ENCODE measurements at regions not wholly inside any gene's neighbourhood (a gene's known extent, or its start where the extent isn't known, plus 50 kb on each side); places are given as distances from the start of the nearest gene placed in this dataset.

DNA sequence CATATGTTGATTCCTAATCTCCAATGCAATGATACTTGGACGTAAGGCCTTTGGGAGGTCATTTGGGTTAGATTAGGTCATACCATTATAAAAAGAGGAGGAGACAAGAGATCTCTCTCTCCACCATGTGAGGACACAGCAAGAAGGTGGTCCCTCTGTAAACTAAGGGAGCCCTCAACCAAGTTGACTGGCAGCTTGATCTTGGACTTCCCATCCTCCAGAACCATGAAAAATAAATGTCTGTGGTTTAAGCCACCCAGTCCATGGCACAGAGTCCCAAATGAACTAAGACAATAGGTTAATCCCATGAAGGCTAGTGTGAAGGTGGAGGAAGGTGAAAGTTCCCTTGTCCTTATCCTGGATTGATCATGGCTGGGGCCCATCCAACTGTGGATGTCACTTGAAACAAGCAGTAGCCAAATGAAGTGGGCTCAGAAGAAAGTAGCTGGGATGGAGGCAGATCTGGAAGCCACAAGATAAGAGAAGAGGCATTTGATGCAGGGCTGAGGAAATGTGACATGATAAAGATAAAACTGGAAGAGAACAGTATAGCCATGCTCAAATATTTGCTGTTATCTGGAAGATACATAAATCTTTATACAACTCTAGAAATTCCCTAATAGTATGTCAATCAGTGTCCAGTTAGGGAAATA lies 99.9 kb downstream of the BANF2 start:
- Histone ChIP-seq H4K20me1 (ENCODE audit: insufficient read depth, low read length) (no peaks in the 10 kb centered on the region), H3K36me3 (replicated peaks; ENCODE audit: low read depth, low read length) (no peaks in the 10 kb centered on the region), H2AFZ (ENCODE audit: low read depth, low read length) (no peak overlapping the region), H3K4me3 (ENCODE audit: low read length) (no peak overlapping the region), H3K9me3 (ENCODE audit: insufficient read depth, low read length) (no peaks in the 10 kb centered on the region), H3K79me2 (ENCODE audit: low read length) (no peaks in the 10 kb centered on the region), H3K9ac (ENCODE audit: low read length) (no peak overlapping the region), H3K27me3 (ENCODE audit: low read depth, low read length) (peaks cover 41% of the 10 kb centered on the region; the same call in 1 of the 2 replicates), H3K4me2 (ENCODE audit: low read length) (no peak overlapping the region), H3K27ac (ENCODE audit: low read length) (no peak overlapping the region), H3K4me1 (ENCODE audit: low read length) (no peaks in the 10 kb centered on the region)
- TF ChIP-seq, protein P1, sequence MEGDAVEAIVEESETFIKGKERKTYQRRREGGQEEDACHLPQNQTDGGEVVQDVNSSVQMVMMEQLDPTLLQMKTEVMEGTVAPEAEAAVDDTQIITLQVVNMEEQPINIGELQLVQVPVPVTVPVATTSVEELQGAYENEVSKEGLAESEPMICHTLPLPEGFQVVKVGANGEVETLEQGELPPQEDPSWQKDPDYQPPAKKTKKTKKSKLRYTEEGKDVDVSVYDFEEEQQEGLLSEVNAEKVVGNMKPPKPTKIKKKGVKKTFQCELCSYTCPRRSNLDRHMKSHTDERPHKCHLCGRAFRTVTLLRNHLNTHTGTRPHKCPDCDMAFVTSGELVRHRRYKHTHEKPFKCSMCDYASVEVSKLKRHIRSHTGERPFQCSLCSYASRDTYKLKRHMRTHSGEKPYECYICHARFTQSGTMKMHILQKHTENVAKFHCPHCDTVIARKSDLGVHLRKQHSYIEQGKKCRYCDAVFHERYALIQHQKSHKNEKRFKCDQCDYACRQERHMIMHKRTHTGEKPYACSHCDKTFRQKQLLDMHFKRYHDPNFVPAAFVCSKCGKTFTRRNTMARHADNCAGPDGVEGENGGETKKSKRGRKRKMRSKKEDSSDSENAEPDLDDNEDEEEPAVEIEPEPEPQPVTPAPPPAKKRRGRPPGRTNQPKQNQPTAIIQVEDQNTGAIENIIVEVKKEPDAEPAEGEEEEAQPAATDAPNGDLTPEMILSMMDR (IDR thresholded peaks at IDR 0.05; ENCODE audit: low read depth, low read length), result no peak
- TF ChIP-seq EZH2phosphoT487 (IDR thresholded peaks at IDR 0.05; ENCODE audit: low read depth), result no peak

DNA sequence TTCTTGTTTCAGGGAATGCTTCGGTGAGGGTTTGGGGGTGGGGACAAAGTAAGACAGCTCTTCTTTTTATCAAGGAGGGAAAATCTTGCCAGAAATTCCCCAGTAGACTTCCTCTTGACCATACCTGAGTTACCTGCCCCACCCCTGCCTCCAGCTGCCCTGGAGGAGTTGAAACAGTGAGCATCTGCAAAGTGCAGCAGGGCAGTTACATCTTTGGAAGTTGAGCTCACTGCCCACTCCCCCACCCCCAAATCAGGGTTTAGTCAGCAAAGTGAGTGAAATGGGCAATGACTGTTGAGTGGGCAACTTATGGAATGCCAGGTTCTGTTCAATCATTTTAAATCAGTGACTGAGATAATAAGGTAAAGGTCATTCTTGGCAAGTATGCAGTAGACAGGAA lies 98.8 kb downstream of the BANF2 start:
- TF ChIP-seq, protein P1 (IDR thresholded peaks at IDR 0.05; ENCODE audit: low read depth, low read length), result no peak
- no peak for TF ChIP-seq EZH2phosphoT487 (IDR thresholded peaks at IDR 0.05; ENCODE audit: low read depth)
- H3K27ac ChIP-seq (ENCODE audit: low read length), result no peak overlapping the region
- H3K4me1 ChIP-seq (ENCODE audit: low read length), result no peaks in the 10 kb centered on the region
- no peaks in the 10 kb centered on the region for H3K79me2 ChIP-seq (ENCODE audit: low read length)
- H3K27me3 ChIP-seq (ENCODE audit: low read depth, low read length), result peaks cover 42% of the 10 kb centered on the region; the same call in 1 of the 2 replicates
- H3K9me3 ChIP-seq (ENCODE audit: insufficient read depth, low read length), result no peaks in the 10 kb centered on the region
- H2AFZ ChIP-seq (ENCODE audit: low read depth, low read length), result no peak overlapping the region
- no peak overlapping the region for H3K4me3 ChIP-seq (ENCODE audit: low read length)
- no peaks in the 10 kb centered on the region for H4K20me1 ChIP-seq (ENCODE audit: insufficient read depth, low read length)
- H3K36me3 ChIP-seq (replicated peaks; ENCODE audit: low read depth, low read length), result no peaks in the 10 kb centered on the region
- H3K9ac ChIP-seq (ENCODE audit: low read length), result no peak overlapping the region
- no peak overlapping the region for H3K4me2 ChIP-seq (ENCODE audit: low read length)

DNA sequence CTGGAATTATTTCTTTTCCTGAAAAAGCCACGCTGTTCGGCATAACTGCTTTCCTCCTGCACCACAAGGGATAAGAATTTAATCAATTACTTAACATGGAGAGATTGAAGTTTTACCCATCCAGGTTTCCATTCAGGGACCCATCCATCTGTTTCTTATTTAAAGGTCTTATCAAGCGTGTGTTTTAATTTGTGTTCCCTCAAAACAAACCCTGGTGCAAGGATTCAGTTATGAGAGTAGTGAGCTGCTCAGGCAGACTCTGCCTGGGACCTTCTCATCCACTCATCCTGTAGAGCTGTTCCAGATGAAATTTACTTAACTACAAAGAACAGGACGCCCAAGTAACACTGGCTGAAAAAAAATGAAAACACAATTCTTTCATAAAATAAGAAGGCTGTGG lies 97.8 kb downstream of the BANF2 start:
- H3K9ac ChIP-seq (ENCODE audit: low read length), result no peak overlapping the region
- no peak overlapping the region for H2AFZ ChIP-seq (ENCODE audit: low read depth, low read length)
- H3K36me3 ChIP-seq (replicated peaks; ENCODE audit: low read depth, low read length), result no peaks in the 10 kb centered on the region
- no peaks in the 10 kb centered on the region for H4K20me1 ChIP-seq (ENCODE audit: insufficient read depth, low read length)
- no peaks in the 10 kb centered on the region for H3K4me1 ChIP-seq (ENCODE audit: low read length)
- H3K9me3 ChIP-seq (ENCODE audit: insufficient read depth, low read length), result no peaks in the 10 kb centered on the region
- H3K79me2 ChIP-seq (ENCODE audit: low read length), result no peaks in the 10 kb centered on the region
- no peak overlapping the region for H3K27ac ChIP-seq (ENCODE audit: low read length)
- H3K4me3 ChIP-seq (ENCODE audit: low read length), result no peak overlapping the region
- no peak for TF ChIP-seq EZH2phosphoT487 (IDR thresholded peaks at IDR 0.05; ENCODE audit: low read depth)
- TF ChIP-seq, protein P1 (IDR thresholded peaks at IDR 0.05; ENCODE audit: low read depth, low read length), result no peak
- peaks cover 47% of the 10 kb centered on the region; the same call in 1 of the 2 replicates for H3K27me3 ChIP-seq (ENCODE audit: low read depth, low read length)
- H3K4me2 ChIP-seq (ENCODE audit: low read length), result no peak overlapping the region

DNA sequence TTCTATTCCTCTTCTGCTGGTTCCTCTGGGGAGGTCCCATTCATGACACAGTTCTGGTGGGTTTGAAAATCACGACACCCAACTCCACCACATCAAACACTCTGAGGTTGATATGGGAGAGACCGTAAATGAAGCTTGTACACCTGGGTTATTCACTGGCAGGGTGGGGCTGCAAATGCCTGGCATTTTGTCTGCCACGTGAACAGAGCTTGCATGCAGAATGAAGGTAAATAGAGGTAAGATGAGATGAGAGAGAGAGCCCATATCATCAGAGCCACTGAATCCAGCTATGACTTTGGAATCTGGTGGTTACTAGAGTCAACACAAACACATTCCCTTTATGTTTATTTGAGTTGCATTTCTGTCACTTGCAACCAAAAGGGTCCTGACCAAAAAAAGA lies 97.4 kb downstream of the BANF2 start:
- Histone ChIP-seq H3K9ac (ENCODE audit: low read length) (no peak overlapping the region), H3K36me3 (replicated peaks; ENCODE audit: low read depth, low read length) (no peaks in the 10 kb centered on the region), H3K27me3 (ENCODE audit: low read depth, low read length) (peaks cover 47% of the 10 kb centered on the region; the same call in 1 of the 2 replicates), H3K4me2 (ENCODE audit: low read length) (no peak overlapping the region), H3K27ac (ENCODE audit: low read length) (no peak overlapping the region), H3K4me3 (ENCODE audit: low read length) (no peak overlapping the region), H2AFZ (ENCODE audit: low read depth, low read length) (no peak overlapping the region), H4K20me1 (ENCODE audit: insufficient read depth, low read length) (no peaks in the 10 kb centered on the region), H3K4me1 (ENCODE audit: low read length) (no peaks in the 10 kb centered on the region), H3K9me3 (ENCODE audit: insufficient read depth, low read length) (no peaks in the 10 kb centered on the region), H3K79me2 (ENCODE audit: low read length) (no peaks in the 10 kb centered on the region)
- TF ChIP-seq, protein P1 (IDR thresholded peaks at IDR 0.05; ENCODE audit: low read depth, low read length), result no peak
- no peak for TF ChIP-seq EZH2phosphoT487 (IDR thresholded peaks at IDR 0.05; ENCODE audit: low read depth)
